Erythroblast (primary cell): ENCODE measurements at regions not wholly inside any gene's neighbourhood (a gene's known extent, or its start where the extent isn't known, plus 50 kb on each side); places are given as distances from the start of the nearest gene placed in this dataset.

Source experiments
- GATA1 ChIP-seq: IDR thresholded peaks from 2 replicates; pipeline ENCODE4 v1.6.1; 2011; ENCODE audit warnings: low read depth, mild to moderate bottlenecking, control low read depth, low read length, moderate library complexity
- POLR2A ChIP-seq: IDR thresholded peaks from 2 replicates; pipeline ENCODE4 v1.6.1; 2011; ENCODE audit warnings: mild to moderate bottlenecking, low read length

DNA sequence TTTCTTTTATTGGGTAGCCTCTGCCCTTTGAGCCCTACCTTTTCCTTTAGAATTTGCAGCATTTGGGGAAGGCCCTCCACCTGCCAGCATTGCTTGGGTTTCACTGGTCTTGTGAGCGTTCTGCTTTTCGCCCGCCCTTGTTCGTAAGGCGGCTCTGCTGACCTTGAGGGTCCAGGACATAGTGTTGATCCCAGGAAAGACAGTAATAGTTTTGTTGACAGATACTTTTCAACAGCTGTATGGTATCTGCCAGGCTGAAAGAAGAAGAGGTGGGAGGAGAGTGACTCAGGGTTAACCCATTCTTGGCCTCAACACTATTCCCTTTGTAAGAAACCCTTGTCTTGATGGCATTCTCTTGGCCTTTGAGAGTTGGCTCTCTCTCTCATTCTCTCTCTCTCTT lies 113.4 kb upstream of the SPAG17 start:
- TF ChIP-seq POLR2A, result no peak
- TF ChIP-seq GATA1, result no peak
